ENCODE measurements at regions not wholly inside any gene's neighbourhood (a gene's known extent, or its start where the extent isn't known, plus 50 kb on each side); places are given as distances from the start of the nearest gene placed in this dataset.

DNA sequence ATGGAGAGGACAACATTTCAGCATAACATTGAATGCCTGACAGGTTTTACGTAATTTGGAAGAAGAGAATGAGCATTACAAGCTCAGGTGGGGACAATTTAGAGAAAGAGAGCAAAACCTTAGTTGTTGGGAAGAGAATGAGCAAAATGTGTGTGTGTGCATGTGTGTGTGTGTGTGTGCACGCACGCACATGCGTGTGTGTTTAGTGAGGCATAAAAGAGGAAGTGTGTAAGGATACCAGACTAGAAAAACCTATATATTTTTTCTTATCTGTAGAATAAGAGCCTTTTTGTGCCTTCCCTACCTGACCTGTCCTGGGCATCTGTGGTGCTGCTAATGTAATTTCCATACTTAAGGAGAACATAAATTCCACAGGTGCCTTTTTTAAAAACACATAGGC, 99.0 kb upstream of the PLXNA2 start:
- Mint-ChIP-seq H3K36me3 (ENCODE audit: low read depth) (no peaks in the 10 kb centered on the region), H3K4me3 (no peak overlapping the region), H3K27ac (no peak overlapping the region), H3K9me3 (no peaks in the 10 kb centered on the region), H3K27me3 (ENCODE audit: insufficient read depth) (peaks cover 17% of the 10 kb centered on the region), H3K4me1 (peaks cover 5% of the 10 kb centered on the region)
- H3K4me1 ChIP-seq (ENCODE audit: control insufficient read depth, insufficient read depth, low read length): no peaks in the 10 kb centered on the region
- H3K36me3 ChIP-seq (ENCODE audit: control insufficient read depth, insufficient read depth, low read length): no peaks in the 10 kb centered on the region
- WGBS, 2 experiments (ENCODE audit: insufficient coverage in 1 of 2, insufficient read length in 1 of 2): 98 to 100% methylated on average over 1 to 4 of the region's 4 CpGs
- DNase-seq: no peak
- H3K9me3 ChIP-seq (ENCODE audit: control insufficient read depth, low read length): no peaks in the 10 kb centered on the region
- TF ChIP-seq, protein P1, sequence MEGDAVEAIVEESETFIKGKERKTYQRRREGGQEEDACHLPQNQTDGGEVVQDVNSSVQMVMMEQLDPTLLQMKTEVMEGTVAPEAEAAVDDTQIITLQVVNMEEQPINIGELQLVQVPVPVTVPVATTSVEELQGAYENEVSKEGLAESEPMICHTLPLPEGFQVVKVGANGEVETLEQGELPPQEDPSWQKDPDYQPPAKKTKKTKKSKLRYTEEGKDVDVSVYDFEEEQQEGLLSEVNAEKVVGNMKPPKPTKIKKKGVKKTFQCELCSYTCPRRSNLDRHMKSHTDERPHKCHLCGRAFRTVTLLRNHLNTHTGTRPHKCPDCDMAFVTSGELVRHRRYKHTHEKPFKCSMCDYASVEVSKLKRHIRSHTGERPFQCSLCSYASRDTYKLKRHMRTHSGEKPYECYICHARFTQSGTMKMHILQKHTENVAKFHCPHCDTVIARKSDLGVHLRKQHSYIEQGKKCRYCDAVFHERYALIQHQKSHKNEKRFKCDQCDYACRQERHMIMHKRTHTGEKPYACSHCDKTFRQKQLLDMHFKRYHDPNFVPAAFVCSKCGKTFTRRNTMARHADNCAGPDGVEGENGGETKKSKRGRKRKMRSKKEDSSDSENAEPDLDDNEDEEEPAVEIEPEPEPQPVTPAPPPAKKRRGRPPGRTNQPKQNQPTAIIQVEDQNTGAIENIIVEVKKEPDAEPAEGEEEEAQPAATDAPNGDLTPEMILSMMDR (conservative IDR thresholded peaks at IDR 0.05): no peak
- no peak overlapping the region for H3K4me3 ChIP-seq (ENCODE audit: low read length)
- H3K27ac ChIP-seq (ENCODE audit: low read depth, low read length): no peak overlapping the region
- no peaks in the 10 kb centered on the region for H3K27me3 ChIP-seq (ENCODE audit: control insufficient read depth, insufficient read depth, low read length, poor library complexity, severe bottlenecking)
- H3K9ac ChIP-seq (ENCODE audit: extremely low read depth, low read length, poor library complexity, severe bottlenecking): no peak overlapping the region

DNA sequence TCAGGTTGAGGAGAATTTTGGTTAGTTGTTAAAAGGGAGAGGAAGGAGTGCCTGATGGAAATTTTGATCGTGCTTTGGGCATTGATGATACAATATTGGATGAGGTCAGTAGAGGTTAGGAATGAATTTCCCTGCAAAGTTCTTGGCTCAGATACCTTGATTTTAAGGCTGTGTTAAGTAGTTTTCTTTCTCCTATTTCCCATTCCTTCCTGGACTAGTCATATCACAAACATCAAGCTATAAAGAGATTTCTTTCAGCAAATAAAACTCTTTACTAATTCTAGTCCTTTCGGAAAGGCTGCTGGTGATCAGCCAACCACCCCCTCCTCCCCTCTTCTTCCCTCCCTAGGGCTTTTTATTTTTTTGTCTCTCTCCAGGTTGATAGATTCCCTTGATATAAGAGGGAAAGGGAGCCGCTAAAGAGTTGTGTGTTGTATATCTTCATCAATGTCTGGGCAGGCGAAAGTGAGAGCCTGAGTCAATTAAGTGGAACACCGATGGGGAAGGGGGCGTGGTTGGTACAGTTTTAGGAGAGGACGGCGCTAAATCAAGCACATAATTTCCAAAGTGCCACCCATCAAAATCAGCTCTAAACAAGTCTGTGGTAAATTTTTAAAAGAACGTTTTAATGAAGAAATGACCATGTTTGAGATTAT, 100.1 kb upstream of the PLXNA2 start:
- H3K9me3 ChIP-seq (ENCODE audit: control insufficient read depth, low read length): no peaks in the 10 kb centered on the region
- no peak overlapping the region for H3K9ac ChIP-seq (ENCODE audit: extremely low read depth, low read length, poor library complexity, severe bottlenecking)
- Mint-ChIP-seq H3K27ac (no peak overlapping the region), H3K27me3 (ENCODE audit: insufficient read depth) (peaks cover 13% of the 10 kb centered on the region), H3K9me3 (no peaks in the 10 kb centered on the region), H3K4me3 (no peak overlapping the region), H3K4me1 (peaks cover 9% of the 10 kb centered on the region), H3K36me3 (ENCODE audit: low read depth) (no peaks in the 10 kb centered on the region)
- WGBS, 2 experiments (ENCODE audit: insufficient coverage in 1 of 2, insufficient read length in 1 of 2): 90 to 100% methylated on average over 1 to 9 of the region's 9 CpGs
- DNase-seq: no peak
- no peaks in the 10 kb centered on the region for H3K4me1 ChIP-seq (ENCODE audit: control insufficient read depth, insufficient read depth, low read length)
- no peaks in the 10 kb centered on the region for H3K27me3 ChIP-seq (ENCODE audit: control insufficient read depth, insufficient read depth, low read length, poor library complexity, severe bottlenecking)
- TF ChIP-seq, protein P1 (conservative IDR thresholded peaks at IDR 0.05): no peak
- H3K36me3 ChIP-seq (ENCODE audit: control insufficient read depth, insufficient read depth, low read length): no peaks in the 10 kb centered on the region
- H3K27ac ChIP-seq (ENCODE audit: low read depth, low read length): no peak overlapping the region
- no peak overlapping the region for H3K4me3 ChIP-seq (ENCODE audit: low read length)

DNA sequence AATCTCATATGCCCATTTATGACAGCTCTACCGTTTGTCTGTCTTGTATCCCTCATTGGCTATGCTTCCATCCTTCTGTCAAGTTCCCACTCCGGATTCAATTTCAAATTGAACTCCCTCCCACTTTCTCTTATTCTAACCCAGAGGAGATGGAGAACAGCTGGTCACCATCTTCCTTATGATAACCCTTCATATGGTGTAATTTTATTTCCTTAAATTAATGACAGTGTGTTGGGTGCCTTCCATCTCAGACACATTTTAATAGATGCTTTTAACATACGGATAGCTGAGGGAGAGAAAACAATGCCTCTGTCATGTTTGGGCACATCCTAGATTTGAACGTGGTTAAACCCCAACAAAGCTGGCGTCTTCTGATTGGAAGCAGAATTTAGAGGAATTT, 103.0 kb upstream of the PLXNA2 start:
- H3K9me3 Mint-ChIP-seq: no peaks in the 10 kb centered on the region
- Histone ChIP-seq H3K4me1 (ENCODE audit: control insufficient read depth, insufficient read depth, low read length) (no peaks in the 10 kb centered on the region), H3K27ac (ENCODE audit: low read depth, low read length) (no peak overlapping the region), H3K9ac (ENCODE audit: extremely low read depth, low read length, poor library complexity, severe bottlenecking) (no peak overlapping the region), H3K36me3 (ENCODE audit: control insufficient read depth, insufficient read depth, low read length) (no peaks in the 10 kb centered on the region), H3K9me3 (ENCODE audit: control insufficient read depth, low read length) (no peaks in the 10 kb centered on the region), H3K27me3 (ENCODE audit: control insufficient read depth, insufficient read depth, low read length, poor library complexity, severe bottlenecking) (no peaks in the 10 kb centered on the region), H3K4me3 (ENCODE audit: low read length) (no peak overlapping the region)
- no peak for DNase-seq
- TF ChIP-seq, protein P1 (conservative IDR thresholded peaks at IDR 0.05): no peak
- no peak overlapping the region for H3K27ac Mint-ChIP-seq
- peaks cover 22% of the 10 kb centered on the region for H3K4me1 Mint-ChIP-seq
- H3K36me3 Mint-ChIP-seq (ENCODE audit: low read depth): no peaks in the 10 kb centered on the region
- H3K27me3 Mint-ChIP-seq (ENCODE audit: insufficient read depth): peaks cover 13% of the 10 kb centered on the region
- H3K4me3 Mint-ChIP-seq: no peak overlapping the region
- 91 to 94% methylated on average over 3 to 5 of the region's 5 CpGs for WGBS, 2 experiments (ENCODE audit: insufficient coverage in 1 of 2, insufficient read length in 1 of 2)

All from endodermal cell (in vitro differentiated cells).